ENCODE measurements at regions not wholly inside any gene's neighbourhood (a gene's known extent, or its start where the extent isn't known, plus 50 kb on each side); places are given as distances from the start of the nearest gene placed in this dataset.

GRCh38 chr3:89697321-89697916 lies 590.0 kb downstream of the EPHA3 start:
- Histone ChIP-seq H3K9ac (ENCODE audit: insufficient read depth, low read depth, low read length) (no peak overlapping the region), H3K27ac (ENCODE audit: extremely low read length, insufficient read depth, low read length) (no peak overlapping the region), H3K4me1 (ENCODE audit: insufficient read depth, low read length) (no peaks in the 10 kb centered on the region), H3K4me3 (replicated peaks in 1 of 3; ENCODE audit: insufficient read depth in 1 of 3, low read depth in 2 of 3, low read length in 3 of 3) (no peak overlapping the region), H2AFZ (ENCODE audit: low read length) (no peak overlapping the region), H3K36me3 (replicated peaks in 1 of 2; ENCODE audit: control insufficient read depth in 1 of 2, insufficient read depth in 2 of 2, low read length in 2 of 2) (no peaks in the 10 kb centered on the region), H3K79me2 (ENCODE audit: insufficient read depth, low read length) (no peaks in the 10 kb centered on the region), H3K4me2 (ENCODE audit: low read depth, low read length) (no peak overlapping the region), H4K20me1 (ENCODE audit: insufficient read depth, low read length) (no peaks in the 10 kb centered on the region), H3K9me3 (ENCODE audit: low read length) (no peaks in the 10 kb centered on the region; the same call in 1 of the 2 replicates), H3K27me3 (ENCODE audit: control insufficient read depth in 1 of 2, insufficient read depth in 2 of 2, low read length in 2 of 2) (no peaks in the 10 kb centered on the region)
- ChIA-PET CTCF (ENCODE audit: low intra/inter-chr PET ratio, low total read pairs) (no interaction called here), POLR2A (no interaction called here)
- no peak for DNase-seq (ENCODE audit: low spot score)
- no peak for FAIRE-seq
- TF ChIP-seq KDM1A (CRISPR knock-in tag; IDR thresholded peaks at IDR 0.05) (no peak), CHD4 (IDR thresholded peaks at IDR 0.05; ENCODE audit: borderline replicate concordance, low read length) (no peak), ZBTB33 (CRISPR knock-in tag; IDR thresholded peaks at IDR 0.05) (no peak), FOXK1 (CRISPR knock-in tag; IDR thresholded peaks at IDR 0.05; ENCODE audit: borderline replicate concordance, low read depth) (no peak), TBP (CRISPR knock-in tag; IDR thresholded peaks at IDR 0.05) (no peak), CBFB (CRISPR knock-in tag; IDR thresholded peaks at IDR 0.05) (no peak), FOXA1 (IDR thresholded peaks at IDR 0.05) (no peak), FOXA1 (CRISPR knock-in tag; IDR thresholded peaks at IDR 0.05) (no peak), HIC2 (CRISPR knock-in tag; IDR thresholded peaks at IDR 0.05; ENCODE audit: low read depth) (no peak), ZBTB21 (CRISPR knock-in tag; IDR thresholded peaks at IDR 0.05) (no peak), KLF12 (CRISPR knock-in tag; IDR thresholded peaks at IDR 0.05; ENCODE audit: borderline replicate concordance) (no peak), EED (CRISPR knock-in tag; IDR thresholded peaks at IDR 0.05) (no peak), MYPOP (CRISPR knock-in tag; IDR thresholded peaks at IDR 0.05) (no peak), HNRNPUL1 (IDR thresholded peaks at IDR 0.05; ENCODE audit: low read depth, low read length) (no peak), ARHGAP35 (CRISPR knock-in tag; IDR thresholded peaks at IDR 0.05; ENCODE audit: borderline replicate concordance) (no peak), GFI1 (CRISPR knock-in tag; IDR thresholded peaks at IDR 0.05; ENCODE audit: borderline replicate concordance) (no peak), RCOR2 (CRISPR knock-in tag; IDR thresholded peaks at IDR 0.05) (no peak), THYN1 (CRISPR knock-in tag; IDR thresholded peaks at IDR 0.05; ENCODE audit: borderline replicate concordance, low read depth) (no peak), SSRP1 (CRISPR knock-in tag; IDR thresholded peaks at IDR 0.05) (no peak)
- WGBS (ENCODE audit: low lambda C conversion rate), result 6% methylated on average over 4 of the region's 7 CpGs
- BruUV-seq (replicated peaks), result no TSS peak
- in situ Hi-C loops (cut with HindIII; ENCODE audit: extremely low pct_ligation_motif_present, low pct_unique_long_range_greater_than_20kb), result no loop called here
- no peak for ATAC-seq
- intact Hi-C loops (cut with micrococcal nuclease; ENCODE audit: unreplicated experiment), result no loop called here

All from HepG2 (cell line).